IMR-90 (cell line): ENCODE measurements at regions not wholly inside any gene's neighbourhood (a gene's known extent, or its start where the extent isn't known, plus 50 kb on each side); places are given as distances from the start of the nearest gene placed in this dataset.

ENCODE experiments used
- ATAC-seq: fragments of 200-7000 bp; cut with Tn5 transposase; 2 replicates; pipeline ENCODE4 v1.9.1; 2020; ENCODE audit warnings: low read depth, mild to moderate bottlenecking, moderate library complexity
- BruUV-seq: library from RNA; stranded (reverse); fragments of 400-500 nt; replicated peaks from 2 replicates; lab custom pipeline; 2021; lab: Mats Ljungman, UMichigan
- CTCF ChIA-PET: fragments of 300-600 bp; formaldehyde crosslinking; extraction: SDS; loops from one replicate; lab custom pipeline; 2021; ENCODE audit warnings: antibody characterized with exemption; lab: Yijun Ruan, JAX
- POLR2A ChIA-PET: fragments of 300-600 bp; sonication (Branson Sonifier 250); formaldehyde crosslinking; loops from one replicate; lab custom pipeline; 2022; ENCODE audit warnings: antibody characterized with exemption; ENCODE audit not compliant: unreplicated experiment; lab: Charles Lee
- DNase-seq: peaks from one replicate; pipeline ENCODE4 v3.0.0; 2013
- H2AFZ ChIP-seq: replicated peaks from 2 replicates; pipeline ENCODE3; 2013; ENCODE audit warnings: low read length, mild to moderate bottlenecking; ENCODE audit not compliant: poor library complexity
- H2AK5ac ChIP-seq: 2 replicates; pipeline ENCODE4 v1.6.1; 2013; ENCODE audit warnings: low read depth, low read length, inconsistent platforms
- H2AK9ac ChIP-seq: replicated peaks from 2 replicates; pipeline ENCODE3; 2013; ENCODE audit warnings: mild to moderate bottlenecking, low read depth, low read length, moderate library complexity; ENCODE audit not compliant: poor library complexity
- H2BK120ac ChIP-seq: 2 replicates; pipeline ENCODE4 v1.6.1; 2013; ENCODE audit warnings: low read depth, low read length, inconsistent platforms
- H2BK15ac ChIP-seq: 3 replicates; pipeline ENCODE4 v1.6.1; 2013; ENCODE audit warnings: low read depth, low read length, inconsistent platforms
- H2BK20ac ChIP-seq: 2 replicates; pipeline ENCODE4 v1.6.1; 2013; ENCODE audit warnings: low read depth, mild to moderate bottlenecking, inconsistent platforms, low read length, moderate library complexity
- H2BK5ac ChIP-seq: 2 replicates; pipeline ENCODE4 v1.6.1; 2013; ENCODE audit warnings: mild to moderate bottlenecking, low read depth, low read length, inconsistent platforms; ENCODE audit not compliant: poor library complexity, severe bottlenecking
- H3K14ac ChIP-seq: replicated peaks from 2 replicates; pipeline ENCODE4 v1.6.1; 2013; ENCODE audit warnings: low read depth, low read length, inconsistent platforms
- H3K18ac ChIP-seq: 2 replicates; pipeline ENCODE4 v1.6.1; 2013; ENCODE audit warnings: low read depth, low read length, control low read depth
- H3K23ac ChIP-seq: 2 replicates; pipeline ENCODE4 v1.6.1; 2013; ENCODE audit warnings: low read depth, low read length, inconsistent platforms
- H3K27ac ChIP-seq: 2 replicates; pipeline ENCODE4 v1.5.1; 2013; ENCODE audit warnings: mild to moderate bottlenecking, control low read depth, low read length; ENCODE audit not compliant: insufficient read depth
- H3K27me3 ChIP-seq: 2 replicates; pipeline ENCODE4 v1.6.1; 2013; ENCODE audit warnings: low read length; ENCODE audit not compliant: control insufficient read depth, insufficient read depth
- H3K36me3 ChIP-seq: 2 replicates; pipeline ENCODE4 v1.6.1; 2013; ENCODE audit warnings: low read length, mixed read lengths; ENCODE audit not compliant: control insufficient read depth, insufficient read depth
- H3K4ac ChIP-seq: 2 replicates; pipeline ENCODE4 v1.6.1; 2013; ENCODE audit warnings: low read depth, low read length, inconsistent platforms
- H3K4me1 ChIP-seq: 2 replicates; pipeline ENCODE4 v1.6.1; 2013; ENCODE audit warnings: low read length, mixed read lengths; ENCODE audit not compliant: control insufficient read depth, insufficient read depth
- H3K4me2 ChIP-seq: 2 replicates; pipeline ENCODE4 v1.6.1; 2013; ENCODE audit warnings: low read depth, mild to moderate bottlenecking, control low read depth, low read length, moderate library complexity
- H3K4me3 ChIP-seq: 2 replicates; pipeline ENCODE4 v1.5.1; 2013; ENCODE audit warnings: low read depth, mild to moderate bottlenecking, control low read depth, low read length, moderate library complexity; ENCODE audit not compliant: insufficient read depth
- H3K56ac ChIP-seq: 2 replicates; pipeline ENCODE4 v1.6.1; 2013; ENCODE audit warnings: low read length, inconsistent platforms; ENCODE audit not compliant: insufficient read depth; ENCODE audit errors: extremely low read depth
- H3K79me1 ChIP-seq, 2 experiments: 2 replicates each; pipeline ENCODE4 v1.6.1; 2013; ENCODE audit warnings: low read length in 2 of 2, inconsistent platforms in 1 of 2, low read depth in 1 of 2
- H3K9ac ChIP-seq: 2 replicates; pipeline ENCODE4 v1.6.1; 2013; ENCODE audit warnings: low read depth, low read length, control low read depth
- H3K9me1 ChIP-seq: 2 replicates; pipeline ENCODE4 v1.6.1; 2013; ENCODE audit warnings: low read length, inconsistent platforms; ENCODE audit not compliant: insufficient read depth
- H3K9me3 ChIP-seq: 2 replicates; pipeline ENCODE4 v1.6.1; 2013; ENCODE audit warnings: low read length; ENCODE audit not compliant: control insufficient read depth, insufficient read depth
- H4K20me1 ChIP-seq: 2 replicates; pipeline ENCODE4 v1.6.1; 2013; ENCODE audit warnings: low read length, inconsistent platforms; ENCODE audit not compliant: insufficient read depth
- H4K5ac ChIP-seq: 2 replicates; pipeline ENCODE4 v1.6.1; 2013; ENCODE audit warnings: mild to moderate bottlenecking, low read depth, low read length, control low read depth
- H4K8ac ChIP-seq, 2 experiments: 2 replicates each; pipeline ENCODE4 v1.6.1; 2013; ENCODE audit warnings: low read depth in 2 of 2, low read length in 2 of 2, control low read depth in 1 of 2, inconsistent platforms in 1 of 2
- H4K91ac ChIP-seq: 2 replicates; pipeline ENCODE4 v1.6.1; 2013; ENCODE audit warnings: low read depth, low read length, inconsistent platforms; ENCODE audit not compliant: insufficient read depth
- BHLHE40 ChIP-seq: fragments of 150-350 bp; IDR thresholded peaks from 2 replicates; pipeline ENCODE4 v1.6.1; 2016; ENCODE audit warnings: mild to moderate bottlenecking, low read depth, low read length
- CTCF ChIP-seq: conservative IDR thresholded peaks from 2 replicates; pipeline ENCODE4 v1.5.1; 2012; ENCODE audit warnings: mild to moderate bottlenecking, low read depth, low read length, improper control_type of control experiment
- ELK1 ChIP-seq: fragments of 150-350 bp; IDR thresholded peaks from 2 replicates; pipeline ENCODE4 v1.6.1; 2016; ENCODE audit warnings: low read depth, mild to moderate bottlenecking, low read length, moderate library complexity, borderline replicate concordance
- FOS ChIP-seq: fragments of 150-350 bp; IDR thresholded peaks from 2 replicates; pipeline ENCODE4 v1.6.1; 2016; ENCODE audit warnings: low read depth, low read length
- MAZ ChIP-seq: IDR thresholded peaks from 2 replicates; pipeline ENCODE4 v1.6.1; 2012; ENCODE audit warnings: low read depth, mild to moderate bottlenecking, low read length, improper control_type of control experiment, moderate library complexity, borderline replicate concordance
- MXI1 ChIP-seq: IDR thresholded peaks from 2 replicates; pipeline ENCODE4 v1.6.1; 2012; ENCODE audit warnings: low read depth, mild to moderate bottlenecking, low read length, moderate library complexity, borderline replicate concordance
- NFE2L2 ChIP-seq: fragments of 150-350 bp; IDR thresholded peaks from 2 replicates; pipeline ENCODE4 v1.6.1; 2016; ENCODE audit warnings: low read depth, mild to moderate bottlenecking, low read length
- RFX5 ChIP-seq: IDR thresholded peaks from 2 replicates; pipeline ENCODE4 v1.8.0; 2012; ENCODE audit warnings: low read depth, mild to moderate bottlenecking, low read length, moderate library complexity
- SMC3 ChIP-seq: fragments of 150-350 bp; IDR thresholded peaks from 2 replicates; pipeline ENCODE4 v1.6.1; 2016; ENCODE audit warnings: low read depth, mild to moderate bottlenecking, antibody characterized with exemption, low read length, moderate library complexity
- WGBS, 2 experiments: methylation state at CpG; one replicate each; pipeline versions ENCODE4 v1.1.5 to v1.1.7; 2013; ENCODE audit warnings: missing lambda C conversion rate in 2 of 2; ENCODE audit not compliant: insufficient read length in 1 of 2; ENCODE audit errors: extremely low coverage in 2 of 2; 5-methylcytosine and 5-hydroxymethylcytosine counted together
- dilution Hi-C: fragments of 300-500 bp; cut with HindIII; formaldehyde crosslinking; loops from one replicate; pipeline ENCODE4 v1.14.3; 2018; ENCODE audit warnings: low sequenced_read_pairs; ENCODE audit not compliant: unreplicated experiment
- in situ Hi-C: fragments of 300-500 bp; cut with MboI; formaldehyde crosslinking; loops from 3 replicates; pipeline ENCODE4 v1.14.3; 2019; ENCODE audit warnings: low sequenced_read_pairs, inconsistent platforms, mixed read lengths
- intact Hi-C: fragments of 100-400 bp; cut with micrococcal nuclease; formaldehyde crosslinking; loops from 2 replicates; pipeline ENCODE4 v1.10.0; 2022

GRCh38 chr15:39461536-39462130, 119.2 kb upstream of the THBS1 start:
- 100% methylated on average over 1 of the region's 2 CpGs; no CpG with 5 or more reads in 1 of the 2 experiments for WGBS, 2 experiments
- Histone ChIP-seq H2BK20ac (peak overlapping the region; percentile 72), H3K14ac (peak overlapping the region; percentile 83; the same call in 1 of the 2 replicates), H3K9ac (no peak overlapping the region), H2AK5ac (peak overlapping the region; percentile 27; the same call in 1 of the 2 replicates), H2AK9ac (no peak overlapping the region), H3K36me3 (no peaks in the 10 kb centered on the region), H2BK120ac (peak overlapping the region; percentile 42; the same call in 1 of the 2 replicates), H3K18ac (peak overlapping the region; percentile 81), H3K4me3 (no peak overlapping the region), H3K23ac (no peak overlapping the region), H3K27me3 (no peaks in the 10 kb centered on the region), H2BK15ac (peak overlapping the region; percentile 2; the same call in 1 of the 3 replicates), H3K9me3 (peaks cover 4% of the 10 kb centered on the region), H3K27ac (no peak overlapping the region; the same call in 1 of the 2 replicates), H2BK5ac (no peak overlapping the region), H3K4me2 (no peak overlapping the region), H2AFZ (no peak overlapping the region), H4K20me1 (no peaks in the 10 kb centered on the region), H3K56ac (no peak overlapping the region), H4K8ac (peak overlapping the region in 1 of 2 experiments; percentile 16; a peak in 1 of 4 replicates), H3K79me1 (no peaks in the 10 kb centered on the region), H3K4me1 (peaks cover 12% of the 10 kb centered on the region), H4K5ac (peak overlapping the region; percentile 73), H4K91ac (no peak overlapping the region), H3K4ac (peak overlapping the region; percentile 58; the same call in 1 of the 2 replicates), H3K9me1 (peaks cover 5% of the 10 kb centered on the region; the same call in 1 of the 2 replicates)
- ATAC-seq (no peak), DNase-seq (no peak)
- dilution Hi-C loops: no loop called here
- in situ Hi-C loops: no loop called here
- no TSS peak for BruUV-seq
- intact Hi-C loops: no loop called here
- no peak for TF ChIP-seq SMC3
- no peak for TF ChIP-seq BHLHE40
- no peak for TF ChIP-seq MXI1
- TF ChIP-seq RFX5: no peak
- no peak for TF ChIP-seq ELK1
- TF ChIP-seq MAZ: no peak
- TF ChIP-seq NFE2L2: no peak
- no peak for TF ChIP-seq CTCF
- TF ChIP-seq FOS: no peak
- ChIA-PET POLR2A (no interaction called here), CTCF (interaction anchor here (0.6 to 1.1 kb wide), 3 partner anchors 34 to 757 kb away, joined by 3 to 4 read pairs (median 3); no protein-coding TSS in a partner anchor)
